Trophoblast cell (in vitro differentiated cells and primary cell): ENCODE measurements at regions not wholly inside any gene's neighbourhood (a gene's known extent, or its start where the extent isn't known, plus 50 kb on each side); places are given as distances from the start of the nearest gene placed in this dataset.
A peak's percentile ranks its signal among the peaks of the same experiment; 100 is the strongest.

ENCODE experiments used
- DNase-seq, 2 donors: peaks; one replicate each; pipeline ENCODE4 v3.0.0-alpha.2; 2016
- H2AFZ ChIP-seq: 2 replicates; pipeline ENCODE4 v1.6.1; 2013; ENCODE audit warnings: low read length, moderate library complexity, mild to moderate bottlenecking; ENCODE audit not compliant: insufficient read depth, poor library complexity
- H2AK5ac ChIP-seq: 2 replicates; pipeline ENCODE4 v1.6.1; 2013; ENCODE audit warnings: mild to moderate bottlenecking, low read length
- H2BK120ac ChIP-seq: 2 replicates; pipeline ENCODE4 v1.6.1; 2013; ENCODE audit warnings: low read length, mild to moderate bottlenecking, moderate library complexity; ENCODE audit not compliant: insufficient read depth, poor library complexity
- H2BK12ac ChIP-seq: 2 replicates; pipeline ENCODE4 v1.6.1; 2013; ENCODE audit warnings: mild to moderate bottlenecking, low read length, moderate library complexity
- H2BK5ac ChIP-seq: 2 replicates; pipeline ENCODE4 v1.6.1; 2013; ENCODE audit warnings: low read length, low read depth, moderate library complexity, mild to moderate bottlenecking; ENCODE audit not compliant: poor library complexity
- H3K14ac ChIP-seq: 2 replicates; pipeline ENCODE4 v1.6.1; 2013; ENCODE audit warnings: mild to moderate bottlenecking, low read length
- H3K18ac ChIP-seq: 2 replicates; pipeline ENCODE4 v1.6.1; 2013; ENCODE audit warnings: mild to moderate bottlenecking, low read length
- H3K23ac ChIP-seq: 2 replicates; pipeline ENCODE4 v1.6.1; 2013; ENCODE audit warnings: low read length
- H3K27ac ChIP-seq: 2 replicates; pipeline ENCODE4 v1.5.1; 2013; ENCODE audit warnings: low read depth, mild to moderate bottlenecking, inconsistent platforms, low read length, moderate library complexity
- H3K27me3 ChIP-seq: 2 replicates; pipeline ENCODE4 v1.6.1; 2013; ENCODE audit warnings: inconsistent platforms, mild to moderate bottlenecking, low read length, moderate library complexity; ENCODE audit not compliant: insufficient read depth
- H3K36me3 ChIP-seq, 2 experiments: 1 replicate in 1 of 2; 2 replicates in 1 of 2; pipeline ENCODE4 v1.6.1; 2013; ENCODE audit warnings: low read length in 2 of 2, mild to moderate bottlenecking in 2 of 2, moderate library complexity in 1 of 2; ENCODE audit not compliant: insufficient read depth in 2 of 2, control insufficient read depth in 1 of 2
- H3K4ac ChIP-seq: 2 replicates; pipeline ENCODE4 v1.6.1; 2013; ENCODE audit warnings: low read depth, mild to moderate bottlenecking, low read length, moderate library complexity
- H3K4me1 ChIP-seq, 2 experiments: 1 replicate in 1 of 2; 2 replicates in 1 of 2; pipeline ENCODE4 v1.6.1; 2013; ENCODE audit warnings: low read length in 2 of 2, mild to moderate bottlenecking in 2 of 2, moderate library complexity in 1 of 2; ENCODE audit not compliant: insufficient read depth in 2 of 2, control insufficient read depth in 1 of 2
- H3K4me2 ChIP-seq: 2 replicates; pipeline ENCODE4 v1.6.1; 2013; ENCODE audit warnings: inconsistent platforms, mild to moderate bottlenecking, low read length, moderate library complexity
- H3K4me3 ChIP-seq: 2 replicates; pipeline ENCODE4 v1.5.1; 2013; ENCODE audit warnings: mild to moderate bottlenecking, low read depth, low read length, inconsistent platforms
- H3K79me1 ChIP-seq: one replicate; pipeline ENCODE4 v1.6.1; 2013; ENCODE audit warnings: low read length
- H3K79me2 ChIP-seq: 2 replicates; pipeline ENCODE4 v1.6.1; 2013; ENCODE audit warnings: low read length, mild to moderate bottlenecking; ENCODE audit not compliant: control insufficient read depth, insufficient read depth, poor library complexity
- H3K9ac ChIP-seq: 2 replicates; pipeline ENCODE4 v1.6.1; 2013; ENCODE audit warnings: mild to moderate bottlenecking, low read length
- H3K9me3 ChIP-seq: 2 replicates; pipeline ENCODE4 v1.6.1; 2013; ENCODE audit warnings: low read depth, mild to moderate bottlenecking, control low read depth, inconsistent platforms, low read length; ENCODE audit not compliant: insufficient read depth
- H4K12ac ChIP-seq: 2 replicates; pipeline ENCODE4 v1.6.1; 2013; ENCODE audit warnings: low read depth, mild to moderate bottlenecking, low read length, moderate library complexity
- H4K8ac ChIP-seq: 2 replicates; pipeline ENCODE4 v1.6.1; 2013; ENCODE audit warnings: low read depth, mild to moderate bottlenecking, low read length, moderate library complexity
- H4K91ac ChIP-seq: one replicate; pipeline ENCODE4 v1.6.1; 2013; ENCODE audit warnings: low read depth, mild to moderate bottlenecking, low read length, moderate library complexity
- WGBS: extraction: QIAGEN DNeasy Blood & Tissue Kit; methylation state at CpG from one replicate; pipeline ENCODE4 v1.1.7; 2013; ENCODE audit warnings: missing lambda C conversion rate; ENCODE audit not compliant: insufficient read length, insufficient coverage; ENCODE audit errors: extremely low coverage; 5-methylcytosine and 5-hydroxymethylcytosine counted together

DNA sequence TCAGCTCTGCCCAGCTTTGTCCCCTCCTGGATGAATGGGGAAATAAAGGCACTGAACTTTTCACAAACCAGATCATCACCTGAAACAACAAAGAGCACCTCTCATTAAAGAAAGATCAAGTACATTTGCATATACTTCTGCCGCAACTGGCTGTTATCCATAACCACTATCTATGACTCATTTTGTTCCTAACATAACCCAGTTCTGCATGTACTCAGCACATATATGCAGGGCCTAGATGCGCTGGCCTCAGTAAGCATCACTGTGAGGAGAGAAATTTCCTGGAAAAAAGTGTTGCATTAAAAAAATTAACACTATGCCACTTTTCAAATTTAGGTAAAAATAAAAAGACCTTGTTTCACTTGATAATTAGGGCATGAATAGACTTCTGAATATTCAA is 1718.4 kb downstream of the TP53TG3F start:
- H3K4me1 ChIP-seq: no peaks in the 10 kb centered on the region
- H3K79me2 ChIP-seq: no peaks in the 10 kb centered on the region
- H2AFZ ChIP-seq: no peak overlapping the region
- H2AK5ac ChIP-seq: no peak overlapping the region
- no peak overlapping the region for H3K4ac ChIP-seq
- no peak overlapping the region for H2BK120ac ChIP-seq
- H3K23ac ChIP-seq: no peak overlapping the region
- no peaks in the 10 kb centered on the region for H3K79me1 ChIP-seq
- H3K27ac ChIP-seq: no peak overlapping the region
- no peak overlapping the region for H3K14ac ChIP-seq
- no peak overlapping the region for H4K12ac ChIP-seq
- H2BK12ac ChIP-seq: no peak overlapping the region
- H3K36me3 ChIP-seq: no peaks in the 10 kb centered on the region
- no peak overlapping the region for H3K9ac ChIP-seq
- no peak overlapping the region for H2BK5ac ChIP-seq
- H3K9me3 ChIP-seq: peaks cover 49% of the 10 kb centered on the region
- no peak overlapping the region for H3K18ac ChIP-seq
- WGBS: no CpG with 5 or more reads among the region's 2 CpGs
- no peak overlapping the region for H3K4me3 ChIP-seq
- H4K91ac ChIP-seq: no peak overlapping the region
- no peak overlapping the region for H4K8ac ChIP-seq
- DNase-seq: no peak
- H3K4me2 ChIP-seq: no peak overlapping the region
- H3K27me3 ChIP-seq: no peaks in the 10 kb centered on the region

DNA sequence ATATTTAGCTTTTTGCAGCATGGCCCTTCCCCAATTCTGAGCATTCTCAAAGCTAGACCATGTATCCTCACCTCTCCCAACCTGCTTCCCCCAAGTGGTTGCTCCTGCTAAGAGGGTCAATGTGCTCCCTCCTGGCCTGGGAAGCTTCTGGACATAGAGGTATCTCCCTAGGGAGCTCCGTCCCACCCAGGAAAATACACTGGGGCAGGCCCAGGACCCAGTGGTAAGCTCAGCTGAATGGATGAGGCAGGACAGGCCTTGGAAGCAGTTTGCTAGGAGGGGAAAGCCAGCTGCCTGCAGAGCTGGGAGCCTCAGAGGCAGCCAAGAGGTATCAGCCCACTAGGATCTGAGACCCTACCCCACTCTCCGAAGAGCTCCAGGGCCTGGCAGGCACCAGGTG is 1721.6 kb downstream of the TP53TG3F start:
- Histone ChIP-seq H2BK5ac (no peak overlapping the region), H2AFZ (no peak overlapping the region), H4K12ac (no peak overlapping the region), H3K36me3 (no peaks in the 10 kb centered on the region), H3K4me3 (no peak overlapping the region), H2AK5ac (no peak overlapping the region), H4K91ac (no peak overlapping the region), H3K23ac (no peak overlapping the region), H3K79me1 (no peaks in the 10 kb centered on the region), H3K4me1 (no peaks in the 10 kb centered on the region), H2BK120ac (no peak overlapping the region), H3K4ac (no peak overlapping the region), H3K27ac (no peak overlapping the region), H4K8ac (no peak overlapping the region), H3K9me3 (peaks cover 58% of the 10 kb centered on the region), H2BK12ac (no peak overlapping the region), H3K14ac (no peak overlapping the region), H3K9ac (no peak overlapping the region), H3K4me2 (no peak overlapping the region), H3K18ac (no peak overlapping the region), H3K79me2 (no peaks in the 10 kb centered on the region), H3K27me3 (no peaks in the 10 kb centered on the region)
- no peak for DNase-seq
- WGBS: no CpG with 5 or more reads among the region's 2 CpGs

DNA sequence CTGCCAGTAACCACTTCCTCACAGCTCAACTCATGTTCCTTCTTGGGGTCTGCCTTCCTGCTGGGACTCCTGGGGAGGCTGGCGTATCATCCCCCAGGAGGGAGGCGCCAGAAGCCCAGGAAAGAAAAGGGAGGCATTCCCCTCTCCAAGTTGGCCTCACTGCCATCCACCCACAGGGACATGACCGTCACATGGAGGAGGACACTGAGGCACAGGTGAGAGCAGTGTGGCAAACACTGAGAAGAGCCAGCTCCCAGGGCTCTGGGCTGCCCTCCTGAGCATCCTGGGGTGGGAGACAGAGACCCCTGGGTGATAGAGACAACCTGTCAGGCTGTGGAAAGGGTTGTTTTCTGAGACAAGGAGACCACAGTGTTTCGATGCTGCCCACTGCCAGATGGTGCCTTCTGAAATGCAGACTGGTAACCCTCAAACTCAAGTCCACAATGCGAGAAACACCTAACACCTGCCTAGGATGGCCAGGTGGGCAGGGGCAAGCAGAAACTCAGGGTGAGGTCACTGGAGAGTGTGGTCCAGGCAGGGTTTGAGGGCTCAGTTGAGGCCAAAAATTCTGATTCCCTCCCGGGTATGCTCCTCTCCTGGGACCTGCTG is 1722.1 kb downstream of the TP53TG3F start:
- Histone ChIP-seq H4K91ac (no peak overlapping the region), H3K4me3 (no peak overlapping the region), H4K8ac (no peak overlapping the region), H3K23ac (no peak overlapping the region), H3K9me3 (peaks cover 60% of the 10 kb centered on the region), H3K14ac (no peak overlapping the region), H3K27ac (no peak overlapping the region), H3K4me1 (no peaks in the 10 kb centered on the region), H4K12ac (no peak overlapping the region), H2AFZ (no peak overlapping the region), H3K36me3 (no peaks in the 10 kb centered on the region), H3K18ac (no peak overlapping the region), H2AK5ac (no peak overlapping the region), H2BK12ac (no peak overlapping the region), H2BK5ac (no peak overlapping the region), H3K79me1 (no peaks in the 10 kb centered on the region), H3K27me3 (no peaks in the 10 kb centered on the region), H2BK120ac (no peak overlapping the region), H3K9ac (peak overlapping the region; percentile 34), H3K4ac (no peak overlapping the region), H3K4me2 (no peak overlapping the region), H3K79me2 (no peaks in the 10 kb centered on the region)
- no peak for DNase-seq
- WGBS: no CpG with 5 or more reads among the region's 6 CpGs

DNA sequence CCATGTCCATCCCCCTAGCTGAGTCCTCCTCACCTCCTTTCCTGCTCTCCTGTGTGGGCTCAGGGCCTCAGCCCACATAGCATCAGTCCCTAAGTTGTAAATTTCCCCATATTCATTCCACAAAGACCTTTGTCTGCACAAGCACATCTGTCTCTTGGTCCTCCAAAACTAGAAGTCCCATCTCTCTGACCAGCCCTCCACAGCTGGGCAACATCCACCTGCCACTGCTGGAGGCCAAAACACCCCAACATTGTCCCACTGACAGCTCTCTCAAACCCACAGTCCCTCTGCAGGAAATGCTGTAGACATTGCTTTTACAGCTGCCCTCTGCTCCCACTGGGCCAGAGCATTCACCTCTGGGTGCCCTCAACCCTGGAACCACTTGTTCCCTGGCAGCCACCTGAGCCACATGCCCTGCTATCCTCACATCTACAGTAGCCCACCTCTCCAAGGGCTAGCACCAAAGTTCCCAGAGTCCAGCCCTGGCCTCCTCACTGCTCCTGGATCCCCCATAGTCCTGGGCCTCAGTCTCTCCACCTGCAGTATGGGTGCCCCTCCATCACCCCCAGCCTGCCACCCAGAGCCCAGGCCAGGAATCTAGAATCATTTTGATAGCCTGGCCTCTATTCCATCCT is 1722.7 kb downstream of the TP53TG3F start:
- H3K23ac ChIP-seq: no peak overlapping the region
- no peak overlapping the region for H3K4ac ChIP-seq
- H2BK120ac ChIP-seq: no peak overlapping the region
- H3K18ac ChIP-seq: no peak overlapping the region
- H3K4me2 ChIP-seq: no peak overlapping the region
- no peaks in the 10 kb centered on the region for H3K4me1 ChIP-seq
- no peak overlapping the region for H4K91ac ChIP-seq
- peaks cover 60% of the 10 kb centered on the region for H3K9me3 ChIP-seq
- no peak overlapping the region for H3K27ac ChIP-seq
- H2BK12ac ChIP-seq: no peak overlapping the region
- no peak overlapping the region for H2AFZ ChIP-seq
- H4K8ac ChIP-seq: no peak overlapping the region
- no peak overlapping the region for H2AK5ac ChIP-seq
- no peaks in the 10 kb centered on the region for H3K79me2 ChIP-seq
- H3K36me3 ChIP-seq: no peaks in the 10 kb centered on the region
- no peak overlapping the region for H3K9ac ChIP-seq
- H3K79me1 ChIP-seq: no peaks in the 10 kb centered on the region
- no peaks in the 10 kb centered on the region for H3K27me3 ChIP-seq
- H2BK5ac ChIP-seq: no peak overlapping the region
- H3K14ac ChIP-seq: no peak overlapping the region
- no peak for DNase-seq
- no peak overlapping the region for H4K12ac ChIP-seq
- H3K4me3 ChIP-seq: peak overlapping the region; percentile 44
